ENCODE measurements at regions not wholly inside any gene's neighbourhood (a gene's known extent, or its start where the extent isn't known, plus 50 kb on each side); places are given as distances from the start of the nearest gene placed in this dataset.

DNA sequence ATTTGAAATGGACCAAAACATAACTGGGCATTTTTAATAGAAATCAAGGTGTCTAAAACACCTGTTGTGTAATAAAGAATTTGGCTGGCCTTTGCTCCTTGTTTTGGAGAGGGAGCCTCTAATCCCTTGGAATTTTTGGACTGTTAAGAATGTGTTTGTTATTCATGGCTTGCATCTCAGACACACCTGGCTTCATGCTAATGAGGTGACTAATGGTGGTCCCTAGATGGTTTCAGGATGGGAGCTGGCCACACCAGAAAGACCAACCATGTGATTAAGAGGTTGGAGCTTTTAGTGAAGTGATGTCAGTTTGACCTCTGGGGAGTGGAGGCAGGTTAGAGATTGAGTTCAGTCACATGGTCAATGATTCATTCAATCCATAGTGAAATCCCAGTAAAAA lies 328.4 kb downstream of the DHX35 start:
- Histone ChIP-seq H3K4me1 (ENCODE audit: insufficient read depth) (no peaks in the 10 kb centered on the region), H3K9me3 (no peaks in the 10 kb centered on the region), H3K36me3 (no peaks in the 10 kb centered on the region), H3K27ac (no peak overlapping the region), H3K27me3 (no peaks in the 10 kb centered on the region), H3K4me3 (no peak overlapping the region)
- intact Hi-C loops (cut with DNase I): no loop called here
- TF ChIP-seq POLR2A (IDR thresholded peaks at IDR 0.05) (no peak), EP300 (IDR thresholded peaks at IDR 0.05) (no peak)
- TF ChIP-seq, protein P1, sequence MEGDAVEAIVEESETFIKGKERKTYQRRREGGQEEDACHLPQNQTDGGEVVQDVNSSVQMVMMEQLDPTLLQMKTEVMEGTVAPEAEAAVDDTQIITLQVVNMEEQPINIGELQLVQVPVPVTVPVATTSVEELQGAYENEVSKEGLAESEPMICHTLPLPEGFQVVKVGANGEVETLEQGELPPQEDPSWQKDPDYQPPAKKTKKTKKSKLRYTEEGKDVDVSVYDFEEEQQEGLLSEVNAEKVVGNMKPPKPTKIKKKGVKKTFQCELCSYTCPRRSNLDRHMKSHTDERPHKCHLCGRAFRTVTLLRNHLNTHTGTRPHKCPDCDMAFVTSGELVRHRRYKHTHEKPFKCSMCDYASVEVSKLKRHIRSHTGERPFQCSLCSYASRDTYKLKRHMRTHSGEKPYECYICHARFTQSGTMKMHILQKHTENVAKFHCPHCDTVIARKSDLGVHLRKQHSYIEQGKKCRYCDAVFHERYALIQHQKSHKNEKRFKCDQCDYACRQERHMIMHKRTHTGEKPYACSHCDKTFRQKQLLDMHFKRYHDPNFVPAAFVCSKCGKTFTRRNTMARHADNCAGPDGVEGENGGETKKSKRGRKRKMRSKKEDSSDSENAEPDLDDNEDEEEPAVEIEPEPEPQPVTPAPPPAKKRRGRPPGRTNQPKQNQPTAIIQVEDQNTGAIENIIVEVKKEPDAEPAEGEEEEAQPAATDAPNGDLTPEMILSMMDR (IDR thresholded peaks at IDR 0.05): no peak
- no peak for DNase-seq

DNA sequence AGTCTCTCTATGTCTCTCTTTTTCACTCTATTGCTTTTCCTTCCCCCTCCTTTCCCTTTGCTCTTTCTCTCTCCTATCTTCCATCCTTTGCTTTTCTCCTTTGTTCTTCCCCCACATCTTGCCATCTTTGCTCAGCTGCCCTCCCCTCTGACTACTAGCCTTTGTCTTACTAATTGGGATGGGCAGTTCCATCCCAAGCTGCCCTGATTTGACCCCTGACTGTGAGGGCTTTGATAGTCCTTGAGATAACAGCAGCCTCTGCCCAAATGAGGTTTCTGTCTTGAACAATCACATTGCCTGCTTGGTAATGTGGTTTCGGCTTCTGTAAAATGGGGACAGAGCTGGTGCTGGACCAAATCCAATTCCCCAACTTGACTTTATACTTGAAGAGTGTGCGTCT lies 327.7 kb downstream of the DHX35 start:
- DNase-seq: no peak
- TF ChIP-seq POLR2A (IDR thresholded peaks at IDR 0.05) (no peak), EP300 (IDR thresholded peaks at IDR 0.05) (no peak)
- TF ChIP-seq, protein P1 (IDR thresholded peaks at IDR 0.05): no peak
- no peak overlapping the region for H3K27ac ChIP-seq
- no peaks in the 10 kb centered on the region for H3K4me1 ChIP-seq (ENCODE audit: insufficient read depth)
- H3K9me3 ChIP-seq: no peaks in the 10 kb centered on the region
- intact Hi-C loops (cut with DNase I): no loop called here
- no peaks in the 10 kb centered on the region for H3K27me3 ChIP-seq
- H3K36me3 ChIP-seq: no peaks in the 10 kb centered on the region
- 87 to 92% (median 91%) methylated on average over 2 of the region's 2 CpGs for WGBS, 3 donors
- H3K4me3 ChIP-seq: no peak overlapping the region

- WGBS, 3 donors: 54 to 74% (median 72%) methylated on average over 2 of the region's 2 CpGs
- no peak for DNase-seq
Measured at GRCh38 chr20:39289316-39289715, 327.2 kb downstream of the DHX35 start.

GRCh38 chr20:39283464-39283863 lies 321.3 kb downstream of the DHX35 start:
- Histone ChIP-seq H3K27me3 (no peaks in the 10 kb centered on the region), H3K4me1 (ENCODE audit: insufficient read depth) (no peaks in the 10 kb centered on the region), H3K36me3 (no peaks in the 10 kb centered on the region), H3K9me3 (no peaks in the 10 kb centered on the region), H3K4me3 (no peak overlapping the region), H3K27ac (no peak overlapping the region)
- WGBS, 3 donors: 81 to 87% (median 82%) methylated on average over 4 of the region's 4 CpGs
- intact Hi-C loops (cut with DNase I): no loop called here
- DNase-seq: no peak
- TF ChIP-seq EP300 (IDR thresholded peaks at IDR 0.05): no peak
- TF ChIP-seq POLR2A (IDR thresholded peaks at IDR 0.05): no peak
- TF ChIP-seq, protein P1 (IDR thresholded peaks at IDR 0.05): no peak

More at GRCh38 chr20:39289316-39289715, 327.2 kb downstream of the DHX35 start:
- Histone ChIP-seq H3K27me3 (no peaks in the 10 kb centered on the region), H3K27ac (no peak overlapping the region), H3K36me3 (no peaks in the 10 kb centered on the region), H3K4me3 (no peak overlapping the region), H3K9me3 (no peaks in the 10 kb centered on the region), H3K4me1 (ENCODE audit: insufficient read depth) (no peaks in the 10 kb centered on the region)
- intact Hi-C loops (cut with DNase I): no loop called here
- TF ChIP-seq POLR2A (IDR thresholded peaks at IDR 0.05) (no peak), EP300 (IDR thresholded peaks at IDR 0.05) (no peak)
- TF ChIP-seq, protein P1 (IDR thresholded peaks at IDR 0.05): no peak

All from ovary (tissue), 7 donors.